HEK293T (cell line): ENCODE measurements at regions not wholly inside any gene's neighbourhood (a gene's known extent, or its start where the extent isn't known, plus 50 kb on each side); places are given as distances from the start of the nearest gene placed in this dataset.

Experiments used
- ARNT ChIP-seq: fragments of 450-650 bp; IDR thresholded peaks from 2 replicates; pipeline ENCODE4 v1.6.1; 2017; ENCODE audit warnings: mild to moderate bottlenecking
- CTBP1 ChIP-seq: fragments of 450-650 bp; IDR thresholded peaks from 2 replicates; pipeline ENCODE4 v1.6.1; 2016; ENCODE audit warnings: borderline replicate concordance
- FOXA1 ChIP-seq: fragments of 450-650 bp; IDR thresholded peaks from 2 replicates; pipeline ENCODE4 v1.6.1; 2016; ENCODE audit warnings: mild to moderate bottlenecking
- FOXM1 ChIP-seq: fragments of 450-650 bp; IDR thresholded peaks from 2 replicates; pipeline ENCODE4 v1.6.1; 2017; ENCODE audit warnings: mild to moderate bottlenecking, borderline replicate concordance
- HDGF ChIP-seq: fragments of 450-650 bp; IDR thresholded peaks from 2 replicates; pipeline ENCODE4 v1.6.1; 2017; ENCODE audit warnings: antibody characterized with exemption, borderline replicate concordance
- L3MBTL2 ChIP-seq: fragments of 450-650 bp; conservative IDR thresholded peaks from 2 replicates; pipeline ENCODE4 v1.6.1; 2016; ENCODE audit warnings: mild to moderate bottlenecking
- NFRKB ChIP-seq: fragments of 450-650 bp; IDR thresholded peaks from 2 replicates; pipeline ENCODE4 v1.6.1; 2016; ENCODE audit warnings: mild to moderate bottlenecking, moderate library complexity
- SP1 ChIP-seq: fragments of 450-650 bp; IDR thresholded peaks from 2 replicates; pipeline ENCODE4 v1.6.1; 2017
- TARDBP ChIP-seq: fragments of 450-650 bp; IDR thresholded peaks from 2 replicates; pipeline ENCODE4 v1.6.1; 2016
- ZNF384 ChIP-seq: fragments of 450-650 bp; IDR thresholded peaks from 2 replicates; pipeline ENCODE4 v1.6.1; 2016
- TF ChIP-seq, protein P1 (sequence below): fragments of 450-650 bp; IDR thresholded peaks from 2 replicates; pipeline ENCODE4 v1.6.1; 2016

DNA sequence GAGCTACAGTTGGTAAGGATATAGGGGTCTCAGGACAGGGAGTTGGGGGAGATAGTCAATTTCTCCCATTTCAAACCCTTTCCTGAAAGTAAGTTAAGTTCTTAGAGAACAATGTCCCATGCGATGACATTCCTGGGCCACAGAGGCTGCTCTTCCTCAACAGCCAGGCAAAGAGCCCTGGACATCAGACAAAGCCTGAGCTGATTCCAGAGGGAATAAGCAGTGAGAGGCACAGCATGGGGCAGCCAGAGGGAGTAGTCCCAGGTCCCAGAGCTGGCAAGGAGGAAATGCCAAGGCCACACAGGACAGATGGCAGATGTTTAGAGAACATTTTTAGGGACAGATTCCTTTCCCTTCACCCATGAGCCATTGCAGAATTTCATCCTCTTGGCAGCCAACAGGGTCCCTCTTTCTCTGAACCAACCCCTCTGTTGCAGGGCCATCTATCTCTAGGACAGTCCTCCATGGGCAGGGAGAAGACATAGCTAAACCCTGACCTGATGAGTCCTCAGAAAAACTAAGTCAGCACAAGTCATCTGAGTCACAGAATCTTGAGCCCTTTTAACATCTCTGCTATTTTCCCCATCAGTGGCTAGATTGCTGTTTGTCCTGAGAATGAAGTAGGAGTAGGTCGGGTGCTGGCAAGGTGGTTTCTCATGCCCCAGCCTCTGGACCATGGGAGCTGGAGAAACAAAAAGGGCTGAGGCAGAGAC is 60.3 kb upstream of the CALM2 start:
- no peak for TF ChIP-seq NFRKB
- no peak for TF ChIP-seq TARDBP
- TF ChIP-seq FOXA1 = no peak
- TF ChIP-seq L3MBTL2 = no peak
- no peak for TF ChIP-seq FOXM1
- no peak for TF ChIP-seq ARNT
- TF ChIP-seq ZNF384 = no peak
- TF ChIP-seq CTBP1 = no peak
- no peak for TF ChIP-seq HDGF
- no peak for TF ChIP-seq SP1
- TF ChIP-seq, protein P1, sequence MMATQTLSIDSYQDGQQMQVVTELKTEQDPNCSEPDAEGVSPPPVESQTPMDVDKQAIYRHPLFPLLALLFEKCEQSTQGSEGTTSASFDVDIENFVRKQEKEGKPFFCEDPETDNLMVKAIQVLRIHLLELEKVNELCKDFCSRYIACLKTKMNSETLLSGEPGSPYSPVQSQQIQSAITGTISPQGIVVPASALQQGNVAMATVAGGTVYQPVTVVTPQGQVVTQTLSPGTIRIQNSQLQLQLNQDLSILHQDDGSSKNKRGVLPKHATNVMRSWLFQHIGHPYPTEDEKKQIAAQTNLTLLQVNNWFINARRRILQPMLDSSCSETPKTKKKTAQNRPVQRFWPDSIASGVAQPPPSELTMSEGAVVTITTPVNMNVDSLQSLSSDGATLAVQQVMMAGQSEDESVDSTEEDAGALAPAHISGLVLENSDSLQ = no peak
